ENCODE measurements at regions not wholly inside any gene's neighbourhood (a gene's known extent, or its start where the extent isn't known, plus 50 kb on each side); places are given as distances from the start of the nearest gene placed in this dataset.
A peak's percentile ranks its signal among the peaks of the same experiment; 100 is the strongest.

GRCh38 chr6:4620284-4621151 is 155.7 kb upstream of the CDYL start:
- ATAC-seq, result no peak
- no peak overlapping the region for H3K4me3 Mint-ChIP-seq
- DNase-seq (ENCODE audit: low spot score in 2 of 2), result no peak
- H3K36me3 Mint-ChIP-seq, result no peaks in the 10 kb centered on the region
- H3K27ac Mint-ChIP-seq, result no peak overlapping the region
- no peaks in the 10 kb centered on the region for H3K4me1 Mint-ChIP-seq
- no peaks in the 10 kb centered on the region for H3K9me3 Mint-ChIP-seq

GRCh38 chr6:4616311-4616710 is 159.9 kb upstream of the CDYL start:
- H3K4me3 Mint-ChIP-seq, result no peak overlapping the region
- peaks cover 18% of the 10 kb centered on the region for H3K4me1 Mint-ChIP-seq
- DNase-seq (ENCODE audit: low spot score in 2 of 2), result no peak
- no peak for ATAC-seq
- no peaks in the 10 kb centered on the region for H3K9me3 Mint-ChIP-seq
- no peaks in the 10 kb centered on the region for H3K36me3 Mint-ChIP-seq
- no peak overlapping the region for H3K27ac Mint-ChIP-seq

DNA sequence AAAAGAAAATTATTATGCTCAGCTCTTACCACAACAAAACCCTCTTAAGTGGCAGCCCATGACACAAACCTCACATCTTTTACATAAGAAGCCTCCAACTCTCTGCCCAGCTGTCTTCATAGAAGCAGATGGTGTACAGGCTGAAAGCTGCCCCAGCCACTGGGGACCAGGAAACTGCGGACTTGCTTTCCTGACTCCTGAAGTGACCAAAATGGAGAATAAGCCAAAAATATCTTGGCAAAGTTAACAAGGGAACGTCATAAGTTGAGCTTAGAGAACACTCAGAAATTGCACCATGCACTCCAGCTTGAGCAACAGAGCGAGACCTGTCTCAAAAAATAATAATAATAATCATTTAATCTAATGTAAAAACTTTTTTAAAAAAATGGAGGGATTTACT is 160.3 kb upstream of the CDYL start:
- DNase-seq (ENCODE audit: low spot score in 2 of 2), result no peak
- Mint-ChIP-seq H3K9me3 (no peaks in the 10 kb centered on the region), H3K27ac (no peak overlapping the region), H3K4me3 (no peak overlapping the region), H3K4me1 (peaks cover 22% of the 10 kb centered on the region), H3K36me3 (no peaks in the 10 kb centered on the region)
- no peak for ATAC-seq

DNA sequence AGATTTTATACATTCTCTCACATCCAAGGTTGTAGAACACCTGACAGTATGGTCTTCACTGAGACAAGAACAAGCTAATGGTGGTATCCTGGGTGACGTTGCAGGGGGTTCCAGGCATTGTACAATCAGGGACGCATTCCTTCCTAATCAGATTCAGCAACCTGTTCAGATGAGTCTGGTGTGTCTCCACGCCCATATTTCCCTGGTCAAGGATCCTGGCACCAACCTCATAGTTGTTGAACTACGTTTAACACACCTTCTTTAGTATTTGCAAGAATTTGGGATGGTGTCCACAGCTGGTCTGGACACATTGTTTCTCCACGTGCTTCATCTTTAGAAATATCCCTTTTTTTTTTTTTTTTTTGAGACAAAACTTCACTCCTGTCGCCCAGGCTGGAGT is 161.0 kb upstream of the CDYL start:
- Mint-ChIP-seq H3K4me1 (peaks cover 29% of the 10 kb centered on the region), H3K4me3 (no peak overlapping the region), H3K36me3 (no peaks in the 10 kb centered on the region), H3K27ac (no peak overlapping the region), H3K9me3 (no peaks in the 10 kb centered on the region)
- no peak for DNase-seq (ENCODE audit: low spot score in 2 of 2)
- ATAC-seq, result no peak

DNA sequence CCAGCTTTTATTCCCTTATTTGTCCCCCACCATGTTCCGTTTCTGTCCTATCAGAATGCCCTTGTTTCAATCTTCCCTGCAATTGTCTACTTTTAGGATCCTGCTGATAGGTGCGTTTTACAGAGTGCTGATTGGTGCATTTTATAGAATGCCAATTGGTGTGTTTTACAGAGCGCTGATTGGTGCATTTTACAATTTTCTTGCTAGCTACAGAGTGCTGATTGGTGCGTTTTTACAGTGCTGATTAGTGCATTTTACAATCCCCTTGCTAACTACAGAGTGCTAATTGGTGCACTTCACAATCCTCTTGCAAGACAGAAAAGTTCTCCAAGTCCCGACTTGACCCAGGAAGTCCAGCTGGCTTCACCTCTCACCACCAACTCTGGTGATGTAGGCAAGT is 161.6 kb upstream of the CDYL start:
- Mint-ChIP-seq H3K9me3 (no peaks in the 10 kb centered on the region), H3K4me3 (no peak overlapping the region), H3K36me3 (no peaks in the 10 kb centered on the region), H3K4me1 (peaks cover 31% of the 10 kb centered on the region), H3K27ac (no peak overlapping the region)
- ATAC-seq, result no peak
- DNase-seq (ENCODE audit: low spot score in 2 of 2), result no peak

GRCh38 chr6:4613795-4614194 is 162.4 kb upstream of the CDYL start:
- no peak for DNase-seq (ENCODE audit: low spot score in 2 of 2)
- no peaks in the 10 kb centered on the region for H3K36me3 Mint-ChIP-seq
- no peaks in the 10 kb centered on the region for H3K9me3 Mint-ChIP-seq
- H3K4me3 Mint-ChIP-seq, result no peak overlapping the region
- H3K27ac Mint-ChIP-seq, result no peak overlapping the region
- no peak for ATAC-seq
- peaks cover 38% of the 10 kb centered on the region for H3K4me1 Mint-ChIP-seq

DNA sequence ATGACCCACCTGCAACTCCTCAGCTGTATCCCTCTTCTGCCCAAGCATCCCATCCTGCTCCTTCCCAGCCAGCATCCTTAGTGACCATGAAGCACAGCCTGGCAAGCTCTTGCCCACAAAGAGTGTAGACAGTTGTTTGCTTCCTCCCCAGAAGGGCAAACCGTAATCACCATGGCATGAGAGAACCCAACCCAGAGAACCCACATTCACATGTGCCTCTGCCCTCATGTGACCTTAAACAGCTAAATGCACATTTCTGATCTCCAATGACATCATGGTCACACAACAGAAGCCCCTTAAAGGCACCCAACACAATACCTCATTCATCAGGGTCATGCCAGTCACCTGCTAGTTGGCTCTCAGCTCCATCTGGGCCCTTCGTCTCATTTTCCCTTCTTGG is 162.8 kb upstream of the CDYL start:
- Mint-ChIP-seq H3K4me3 (no peak overlapping the region), H3K4me1 (peaks cover 42% of the 10 kb centered on the region), H3K9me3 (no peaks in the 10 kb centered on the region), H3K27ac (no peak overlapping the region), H3K36me3 (no peaks in the 10 kb centered on the region)
- DNase-seq (ENCODE audit: low spot score in 2 of 2) (no peak), ATAC-seq (no peak)

- H3K4me1 Mint-ChIP-seq, result peaks cover 49% of the 10 kb centered on the region
- no peak for ATAC-seq
- H3K4me3 Mint-ChIP-seq, result no peak overlapping the region
- H3K27ac Mint-ChIP-seq, result no peak overlapping the region
- DNase-seq (ENCODE audit: low spot score in 2 of 2), result no peak
- H3K36me3 Mint-ChIP-seq, result no peaks in the 10 kb centered on the region
- H3K9me3 Mint-ChIP-seq, result no peaks in the 10 kb centered on the region
These were observed 163.5 kb upstream of the CDYL start for GRCh38 chr6:4612636-4613171.

- Mint-ChIP-seq H3K27ac (no peak overlapping the region), H3K9me3 (no peaks in the 10 kb centered on the region), H3K36me3 (no peaks in the 10 kb centered on the region), H3K4me3 (no peak overlapping the region), H3K4me1 (peaks cover 60% of the 10 kb centered on the region)
- ATAC-seq (no peak), DNase-seq (ENCODE audit: low spot score in 2 of 2) (no peak)
These were observed 164.6 kb upstream of the CDYL start for GRCh38 chr6:4611429-4612129.

DNA sequence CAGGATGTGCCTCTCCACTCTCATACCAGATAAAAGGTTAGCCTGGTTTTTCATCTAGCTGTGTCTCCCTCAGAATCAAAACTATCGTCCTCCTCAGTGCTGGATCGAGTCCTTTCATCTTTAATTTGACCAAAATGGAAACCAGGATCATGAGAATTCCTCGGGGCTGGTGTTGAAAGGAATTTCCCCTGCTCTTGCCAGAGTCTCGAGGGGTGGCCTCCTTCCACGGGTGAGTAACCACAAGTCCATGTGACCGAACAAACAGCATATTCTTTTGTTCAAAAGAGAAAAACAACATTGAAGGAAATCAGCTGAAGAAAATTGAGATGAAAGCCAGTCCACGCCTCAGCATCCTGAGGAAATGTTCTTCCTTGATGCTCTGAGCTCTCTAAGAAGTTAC is 165.9 kb upstream of the CDYL start:
- H3K4me3 Mint-ChIP-seq, result no peak overlapping the region

GRCh38 chr6:4608361-4609115 is 167.7 kb upstream of the CDYL start:
- peak overlapping the region; percentile 31 for H3K4me3 Mint-ChIP-seq
- ATAC-seq, result no peak
- no peaks in the 10 kb centered on the region for H3K9me3 Mint-ChIP-seq
- peaks cover 57% of the 10 kb centered on the region for H3K4me1 Mint-ChIP-seq
- H3K36me3 Mint-ChIP-seq, result no peaks in the 10 kb centered on the region
- no peak for DNase-seq (ENCODE audit: low spot score in 2 of 2)
- H3K27ac Mint-ChIP-seq, result no peak overlapping the region

More for the DNA sequence above, 165.9 kb upstream of the CDYL start:
- peaks cover 60% of the 10 kb centered on the region for H3K4me1 Mint-ChIP-seq
- no peaks in the 10 kb centered on the region for H3K9me3 Mint-ChIP-seq
- H3K27ac Mint-ChIP-seq, result no peak overlapping the region
- DNase-seq (ENCODE audit: low spot score in 2 of 2) (no peak), ATAC-seq (no peak)
- H3K36me3 Mint-ChIP-seq, result no peaks in the 10 kb centered on the region

- no peaks in the 10 kb centered on the region for H3K9me3 Mint-ChIP-seq
- H3K4me1 Mint-ChIP-seq, result peaks cover 52% of the 10 kb centered on the region
- H3K27ac Mint-ChIP-seq, result peak overlapping the region; percentile 3
- DNase-seq (ENCODE audit: low spot score in 2 of 2) (no peak), ATAC-seq (peak; percentile 92)
- H3K36me3 Mint-ChIP-seq, result no peaks in the 10 kb centered on the region
- peak overlapping the region; percentile 31 for H3K4me3 Mint-ChIP-seq
These were observed 168.4 kb upstream of the CDYL start for GRCh38 chr6:4607793-4608192.

- Mint-ChIP-seq H3K4me1 (peaks cover 56% of the 10 kb centered on the region), H3K27ac (peak overlapping the region; percentile 20), H3K4me3 (peak overlapping the region; percentile 31), H3K36me3 (no peaks in the 10 kb centered on the region), H3K9me3 (no peaks in the 10 kb centered on the region)
- DNase-seq (ENCODE audit: low spot score in 2 of 2) (no peak), ATAC-seq (peak; percentile 65)
These were observed 169.1 kb upstream of the CDYL start for GRCh38 chr6:4606821-4607704.

- H3K36me3 Mint-ChIP-seq, result no peaks in the 10 kb centered on the region
- no peak for DNase-seq (ENCODE audit: low spot score in 2 of 2)
- H3K4me3 Mint-ChIP-seq, result no peak overlapping the region
- H3K27ac Mint-ChIP-seq, result no peak overlapping the region
- ATAC-seq, result no peak
- peaks cover 50% of the 10 kb centered on the region for H3K4me1 Mint-ChIP-seq
- no peaks in the 10 kb centered on the region for H3K9me3 Mint-ChIP-seq
These were observed 170.2 kb upstream of the CDYL start for GRCh38 chr6:4606016-4606415.
